PC-9 (cell line): ENCODE measurements at regions not wholly inside any gene's neighbourhood (a gene's known extent, or its start where the extent isn't known, plus 50 kb on each side); places are given as distances from the start of the nearest gene placed in this dataset.

Experiments used
- BruUV-seq: library from RNA; stranded (reverse); fragments of 400-500 nt; replicated peaks from 2 replicates; lab custom pipeline; 2021; lab: Mats Ljungman, UMichigan
- CTCF ChIA-PET: fragments of 300-600 bp; sonication (Branson Sonifier 250); formaldehyde crosslinking; loops from one replicate; lab custom pipeline; 2022; ENCODE audit warnings: antibody characterized with exemption; lab: Charles Lee
- POLR2A ChIA-PET: fragments of 300-600 bp; sonication (Branson Sonifier 250); formaldehyde crosslinking; loops from one replicate; lab custom pipeline; 2022; ENCODE audit warnings: antibody characterized with exemption; ENCODE audit not compliant: unreplicated experiment; lab: Charles Lee
- DNase-seq, 2 experiments: peaks; one replicate each; pipeline versions ENCODE4 v3.0.0 to v3.0.0-alpha.2; 2015 to 2022; ENCODE audit warnings: mixed read lengths in 1 of 2
- H2AFZ ChIP-seq: fragments of 200-600 bp; sonication (generic); 2 replicates; pipeline ENCODE4 v1.8.1; 2017; ENCODE audit warnings: antibody characterized with exemption
- H3F3A ChIP-seq: fragments of 200-600 bp; sonication (generic); 2 replicates; pipeline ENCODE4 v1.8.1; 2017; ENCODE audit warnings: antibody characterized with exemption, mild to moderate bottlenecking, low read depth; ENCODE audit not compliant: insufficient read depth
- H3K27ac ChIP-seq: fragments of 200-600 bp; sonication (generic); 2 replicates; pipeline ENCODE4 v1.6.1; 2016; ENCODE audit warnings: mixed run types
- H3K27me3 ChIP-seq: fragments of 200-600 bp; sonication (generic); 2 replicates; pipeline ENCODE4 v1.6.1; 2016; ENCODE audit warnings: low read depth, mixed run types; ENCODE audit not compliant: insufficient read depth
- H3K36me3 ChIP-seq: fragments of 200-600 bp; sonication (generic); 2 replicates; pipeline ENCODE4 v1.6.1; 2016; ENCODE audit warnings: low read depth, mixed run types
- H3K4me1 ChIP-seq: fragments of 200-600 bp; sonication (generic); replicated peaks from 2 replicates; pipeline ENCODE4 v1.6.1; 2016; ENCODE audit warnings: mixed run types; ENCODE audit not compliant: insufficient read depth
- H3K4me2 ChIP-seq: fragments of 200-600 bp; sonication (generic); 2 replicates; pipeline ENCODE4 v1.6.1; 2017; ENCODE audit warnings: mixed run types
- H3K4me3 ChIP-seq: fragments of 200-600 bp; sonication (generic); 2 replicates; pipeline ENCODE4 v1.6.1; 2016; ENCODE audit warnings: mixed run types
- H3K79me2 ChIP-seq: fragments of 200-600 bp; sonication (generic); 2 replicates; pipeline ENCODE4 v1.6.1; 2017; ENCODE audit warnings: low read depth, mixed run types
- H3K9me2 ChIP-seq: fragments of 200-600 bp; sonication (generic); 2 replicates; pipeline ENCODE4 v1.8.1; 2017; ENCODE audit warnings: mild to moderate bottlenecking; ENCODE audit not compliant: insufficient read depth
- H3K9me3 ChIP-seq: fragments of 200-600 bp; sonication (generic); 2 replicates; pipeline ENCODE4 v1.8.1; 2016; ENCODE audit warnings: low read depth; ENCODE audit not compliant: insufficient read depth
- H4K20me1 ChIP-seq: fragments of 200-600 bp; sonication (generic); 2 replicates; pipeline ENCODE4 v1.8.1; 2017; ENCODE audit not compliant: insufficient read depth
- CTCF ChIP-seq: fragments of 200-600 bp; sonication (generic); conservative IDR thresholded peaks from 2 replicates; pipeline ENCODE4 v1.6.1; 2017; ENCODE audit warnings: mixed run types, antibody characterized with exemption, mild to moderate bottlenecking, moderate library complexity
- EZH2 ChIP-seq: fragments of 200-600 bp; sonication (generic); IDR thresholded peaks from 2 replicates; pipeline ENCODE4 v1.8.0; 2017; ENCODE audit warnings: antibody characterized with exemption, low read depth
- intact Hi-C: fragments of 100-400 bp; cut with micrococcal nuclease; formaldehyde crosslinking; loops from one replicate; pipeline ENCODE4 v1.10.0; 2022; ENCODE audit not compliant: unreplicated experiment

- no peaks in the 10 kb centered on the region for H4K20me1 ChIP-seq
- no peaks in the 10 kb centered on the region for H3K9me3 ChIP-seq
- H2AFZ ChIP-seq, result no peak overlapping the region
- ChIA-PET CTCF (no interaction called here), POLR2A (no interaction called here)
- no peaks in the 10 kb centered on the region for H3K4me1 ChIP-seq
- H3K79me2 ChIP-seq, result no peaks in the 10 kb centered on the region
- DNase-seq, result no peak
- no peak for TF ChIP-seq EZH2
- no peak for TF ChIP-seq CTCF
- H3K36me3 ChIP-seq, result no peaks in the 10 kb centered on the region
- no peak overlapping the region for H3K4me3 ChIP-seq
- no peak overlapping the region for H3K4me2 ChIP-seq
- BruUV-seq, result no TSS peak
- H3K27me3 ChIP-seq, result peaks cover 30% of the 10 kb centered on the region; the same call in 1 of the 2 replicates
- H3K9me2 ChIP-seq, result no peaks in the 10 kb centered on the region
- no peaks in the 10 kb centered on the region for H3F3A ChIP-seq
- intact Hi-C loops, result loop anchor here (5.0 to 10.0 kb wide), 4 partner anchors 147 to 485 kb away; partner anchors contain the start of genes ERCC6L2 and PTCH1
- H3K27ac ChIP-seq, result no peak overlapping the region
These were observed 145.7 kb upstream of the ERCC6L2 start for GRCh38 chr9:95729669-95730368.

- H4K20me1 ChIP-seq, result no peaks in the 10 kb centered on the region
- TF ChIP-seq CTCF (no peak), EZH2 (no peak)
- no peaks in the 10 kb centered on the region for H3K9me2 ChIP-seq
- no peaks in the 10 kb centered on the region for H3K79me2 ChIP-seq
- H3K36me3 ChIP-seq, result no peaks in the 10 kb centered on the region
- no peak overlapping the region for H3K4me2 ChIP-seq
- ChIA-PET POLR2A (no interaction called here), CTCF (no interaction called here)
- no TSS peak for BruUV-seq
- H3F3A ChIP-seq, result no peaks in the 10 kb centered on the region
- no peak overlapping the region for H3K4me3 ChIP-seq
- H2AFZ ChIP-seq, result no peak overlapping the region
- no peaks in the 10 kb centered on the region for H3K4me1 ChIP-seq
- DNase-seq, result no peak
- peaks cover 36% of the 10 kb centered on the region; the same call in 1 of the 2 replicates for H3K27me3 ChIP-seq
- H3K27ac ChIP-seq, result no peak overlapping the region
- intact Hi-C loops, result loop anchor here (5.0 to 10.0 kb wide), 4 partner anchors 148 to 486 kb away; partner anchors contain the start of genes ERCC6L2 and PTCH1
- H3K9me3 ChIP-seq, result no peaks in the 10 kb centered on the region
These were observed 146.4 kb upstream of the ERCC6L2 start for GRCh38 chr9:95729046-95729445.

- no peaks in the 10 kb centered on the region for H3K79me2 ChIP-seq
- no peaks in the 10 kb centered on the region for H3K36me3 ChIP-seq
- H3K9me2 ChIP-seq, result no peaks in the 10 kb centered on the region
- intact Hi-C loops, result loop anchor here (5.0 to 10.0 kb wide), 4 partner anchors 149 to 487 kb away; partner anchors contain the start of genes ERCC6L2 and PTCH1
- H2AFZ ChIP-seq, result no peak overlapping the region
- no peak overlapping the region for H3K27ac ChIP-seq
- peaks cover 41% of the 10 kb centered on the region; the same call in 1 of the 2 replicates for H3K27me3 ChIP-seq
- no peaks in the 10 kb centered on the region for H3K4me1 ChIP-seq
- TF ChIP-seq EZH2 (no peak), CTCF (no peak)
- no peak overlapping the region for H3K4me3 ChIP-seq
- no TSS peak for BruUV-seq
- no peaks in the 10 kb centered on the region for H4K20me1 ChIP-seq
- no peak overlapping the region for H3K4me2 ChIP-seq
- ChIA-PET POLR2A (no interaction called here), CTCF (no interaction called here)
- no peaks in the 10 kb centered on the region for H3F3A ChIP-seq
- DNase-seq, result no peak
- no peaks in the 10 kb centered on the region; the same call in 1 of the 2 replicates for H3K9me3 ChIP-seq
These were observed 147.5 kb upstream of the ERCC6L2 start for GRCh38 chr9:95727947-95728520.
